Mesothelial cell of epicardium (in vitro differentiated cells): ENCODE measurements at regions not wholly inside any gene's neighbourhood (a gene's known extent, or its start where the extent isn't known, plus 50 kb on each side); places are given as distances from the start of the nearest gene placed in this dataset.
"Not testable (repeated sequence)": the region's sequence is repeated elsewhere in the genome, so short reads cannot be mapped to it uniquely, and the experiment has no call there.

Experiments used
- DNase-seq, 2 experiments: peaks; one replicate each; pipeline ENCODE4 v3.0.0; 2021; ENCODE audit warnings: low spot score in 2 of 2; ENCODE audit not compliant: unreplicated experiment in 2 of 2
- H3K27ac Mint-ChIP-seq: 2 replicates; pipeline ENCODE4 v1.8.0; 2021; ENCODE audit warnings: mixed read lengths
- H3K27me3 Mint-ChIP-seq: 2 replicates; pipeline ENCODE4 v1.8.0; 2021; ENCODE audit warnings: low read depth, mixed read lengths
- H3K36me3 Mint-ChIP-seq: 2 replicates; pipeline ENCODE4 v1.8.0; 2021; ENCODE audit warnings: mixed read lengths
- H3K4me1 Mint-ChIP-seq: 2 replicates; pipeline ENCODE4 v1.8.0; 2021; ENCODE audit warnings: mixed read lengths
- H3K4me3 Mint-ChIP-seq: 2 replicates; pipeline ENCODE4 v1.8.0; 2021; ENCODE audit warnings: mild to moderate bottlenecking, moderate library complexity, mixed read lengths
- H3K9me3 Mint-ChIP-seq: 2 replicates; pipeline ENCODE4 v1.8.0; 2021; ENCODE audit warnings: mixed read lengths
- CTCF ChIP-seq: fragments of 200-600 bp; sonication (generic); IDR thresholded peaks from one replicate; pipeline ENCODE4 v1.5.0; 2021; ENCODE audit warnings: antibody characterized with exemption; ENCODE audit not compliant: unreplicated experiment

GRCh38 chr1:90817399-90817798 is 100.3 kb upstream of the BARHL2 start:
- no peak for DNase-seq
- Mint-ChIP-seq H3K4me1 (no peaks in the 10 kb centered on the region), H3K4me3 (no peak overlapping the region), H3K9me3 (no peaks in the 10 kb centered on the region), H3K27me3 (peaks cover 32% of the 10 kb centered on the region), H3K27ac (no peak overlapping the region), H3K36me3 (no peaks in the 10 kb centered on the region)
- TF ChIP-seq CTCF, result no peak

- H3K27me3 Mint-ChIP-seq, result peaks cover 21% of the 10 kb centered on the region
- H3K4me1 Mint-ChIP-seq, H3K4me3 Mint-ChIP-seq, H3K9me3 Mint-ChIP-seq, H3K36me3 Mint-ChIP-seq, H3K27ac Mint-ChIP-seq, DNase-seq: not testable (repeated sequence)
Measured at GRCh38 chr1:90812237-90812636, 95.1 kb upstream of the BARHL2 start.

- H3K4me1 Mint-ChIP-seq, H3K9me3 Mint-ChIP-seq, DNase-seq, H3K4me3 Mint-ChIP-seq, H3K27ac Mint-ChIP-seq, H3K36me3 Mint-ChIP-seq: not testable (repeated sequence)
- H3K27me3 Mint-ChIP-seq, result peaks cover 16% of the 10 kb centered on the region
Measured at GRCh38 chr1:90811444-90811950, 94.4 kb upstream of the BARHL2 start.

GRCh38 chr1:90810681-90811080 is 93.6 kb upstream of the BARHL2 start:
- no peak for DNase-seq
- Mint-ChIP-seq H3K36me3 (no peaks in the 10 kb centered on the region), H3K27me3 (peaks cover 9% of the 10 kb centered on the region), H3K4me1 (no peaks in the 10 kb centered on the region), H3K27ac (no peak overlapping the region), H3K4me3 (no peak overlapping the region), H3K9me3 (peaks cover 7% of the 10 kb centered on the region)
- TF ChIP-seq CTCF, result no peak

GRCh38 chr1:90809996-90810395 is 92.9 kb upstream of the BARHL2 start:
- Mint-ChIP-seq H3K27ac (no peak overlapping the region), H3K27me3 (peaks cover 9% of the 10 kb centered on the region), H3K4me3 (no peak overlapping the region), H3K4me1 (no peaks in the 10 kb centered on the region), H3K36me3 (no peaks in the 10 kb centered on the region), H3K9me3 (peaks cover 13% of the 10 kb centered on the region)
- no peak for DNase-seq
- no peak for TF ChIP-seq CTCF

GRCh38 chr1:90809093-90809492 is 92.0 kb upstream of the BARHL2 start:
- H3K36me3 Mint-ChIP-seq, result no peaks in the 10 kb centered on the region
- no peak overlapping the region for H3K27ac Mint-ChIP-seq
- DNase-seq, result no peak
- H3K4me3 Mint-ChIP-seq, result no peak overlapping the region
- peaks cover 5% of the 10 kb centered on the region for H3K27me3 Mint-ChIP-seq
- TF ChIP-seq CTCF, result no peak
- no peaks in the 10 kb centered on the region for H3K4me1 Mint-ChIP-seq
- peaks cover 16% of the 10 kb centered on the region for H3K9me3 Mint-ChIP-seq

- Mint-ChIP-seq H3K27me3 (peaks cover 9% of the 10 kb centered on the region), H3K27ac (no peak overlapping the region), H3K36me3 (no peaks in the 10 kb centered on the region), H3K4me3 (no peak overlapping the region), H3K4me1 (no peaks in the 10 kb centered on the region), H3K9me3 (peaks cover 20% of the 10 kb centered on the region)
- TF ChIP-seq CTCF, result no peak
- DNase-seq, result no peak
Measured at GRCh38 chr1:90807329-90807728, 90.2 kb upstream of the BARHL2 start.
